NOMO-1 treated with DMSO at 0.1 percent for 48 hours (cell line): ENCODE measurements at regions not wholly inside any gene's neighbourhood (a gene's known extent, or its start where the extent isn't known, plus 50 kb on each side); places are given as distances from the start of the nearest gene placed in this dataset.
A peak's percentile ranks its signal among the peaks of the same experiment; 100 is the strongest.
"Not testable (repeated sequence)": the region's sequence is repeated elsewhere in the genome, so short reads cannot be mapped to it uniquely, and the experiment has no call there.

ENCODE experiments used
- DNase-seq: peaks from one replicate; lab custom pipeline; 2025; ENCODE audit not compliant: unreplicated experiment; lab: John Stamatoyannopoulos, UW

- peak; percentile 3 for DNase-seq
Observed at GRCh38 chr7:49099587-49100326, 175.4 kb downstream of the CDC14C start.

- DNase-seq: not testable (repeated sequence)
Observed at GRCh38 chr7:49100908-49101740, 176.8 kb downstream of the CDC14C start.

- no peak for DNase-seq
Observed at GRCh38 chr7:49102411-49102810, 178.1 kb downstream of the CDC14C start.

GRCh38 chr7:49111706-49112105 is 187.4 kb downstream of the CDC14C start:
- DNase-seq: no peak

GRCh38 chr7:49112222-49112621 is 187.9 kb downstream of the CDC14C start:
- DNase-seq: no peak

- DNase-seq: no peak
Observed at GRCh38 chr7:49112647-49113046, 188.3 kb downstream of the CDC14C start.

GRCh38 chr7:49119706-49120105 is 195.4 kb downstream of the CDC14C start:
- no peak for DNase-seq

GRCh38 chr7:49125246-49125645 is 200.9 kb downstream of the CDC14C start:
- no peak for DNase-seq

GRCh38 chr7:49127359-49127913 is 203.1 kb downstream of the CDC14C start:
- DNase-seq: no peak

GRCh38 chr7:49137978-49138377 is 213.6 kb downstream of the CDC14C start:
- no peak for DNase-seq

- DNase-seq: no peak
Observed at GRCh38 chr7:49150486-49150885, 226.1 kb downstream of the CDC14C start.

- DNase-seq: no peak
Observed at GRCh38 chr7:49151146-49151545, 226.8 kb downstream of the CDC14C start.

- DNase-seq: no peak
Observed at GRCh38 chr7:49158321-49158720, 234.0 kb downstream of the CDC14C start.

GRCh38 chr7:49159536-49159935 is 235.2 kb downstream of the CDC14C start:
- no peak for DNase-seq

- no peak for DNase-seq
Observed at GRCh38 chr7:49166441-49166840, 242.1 kb downstream of the CDC14C start.

- peak; percentile 31 for DNase-seq
Observed at GRCh38 chr7:49172639-49173038, 248.3 kb downstream of the CDC14C start.

- no peak for DNase-seq
Observed at GRCh38 chr7:49174396-49174795, 250.0 kb downstream of the CDC14C start.

GRCh38 chr7:49187543-49188268 is 263.4 kb downstream of the CDC14C start:
- DNase-seq: no peak

- DNase-seq: no peak
Observed at GRCh38 chr7:49228426-49229098, 304.2 kb downstream of the CDC14C start.

- no peak for DNase-seq
Observed at GRCh38 chr7:49229246-49229645, 304.9 kb downstream of the CDC14C start.

- DNase-seq: peak; percentile 1
Observed at GRCh38 chr7:49243521-49243920, 319.2 kb downstream of the CDC14C start.
